CD4-positive, alpha-beta memory T cell (primary cell): ENCODE measurements at regions not wholly inside any gene's neighbourhood (a gene's known extent, or its start where the extent isn't known, plus 50 kb on each side); places are given as distances from the start of the nearest gene placed in this dataset.

ENCODE experiments used
- CTCF ChIA-PET: fragments of 350-600 bp; sonication (Branson Sonifier 250); formaldehyde crosslinking; loops from one replicate; lab custom pipeline; 2021; ENCODE audit warnings: inconsistent platforms; ENCODE audit not compliant: partially characterized antibody; lab: Charles Lee
- POLR2A ChIA-PET: fragments of 350-600 bp; sonication (Branson Sonifier 250); formaldehyde crosslinking; loops from one replicate; lab custom pipeline; 2021; ENCODE audit not compliant: partially characterized antibody; lab: Charles Lee
- DNase-seq, 5 donors: peaks; one replicate each; pipeline versions ENCODE4 v3.0.0 to v3.0.0-alpha.2; 2020 to 2022; ENCODE audit warnings: mixed read lengths in 1 of 5
- H3K27ac ChIP-seq: one replicate; pipeline ENCODE4 v1.7.0; 2013; ENCODE audit warnings: low read depth, low read length
- H3K27me3 ChIP-seq: 2 replicates; pipeline ENCODE4 v1.7.0; 2013; ENCODE audit warnings: mild to moderate bottlenecking, low read length, moderate library complexity; ENCODE audit not compliant: insufficient read depth
- H3K36me3 ChIP-seq: 2 replicates; pipeline ENCODE4 v1.7.0; 2013; ENCODE audit warnings: mild to moderate bottlenecking, low read length, moderate library complexity; ENCODE audit not compliant: insufficient read depth
- H3K4me1 ChIP-seq: 2 replicates; pipeline ENCODE4 v1.7.0; 2013; ENCODE audit warnings: mild to moderate bottlenecking, low read length, moderate library complexity; ENCODE audit not compliant: insufficient read depth
- H3K4me3 ChIP-seq, 2 donors: one replicate each; pipeline ENCODE4 v1.7.0; 2013; ENCODE audit warnings: low read length in 2 of 2, mild to moderate bottlenecking in 1 of 2
- H3K9me3 ChIP-seq, 2 donors: one replicate each; pipeline ENCODE4 v1.7.0; 2013; ENCODE audit warnings: low read length in 2 of 2, control low read depth in 1 of 2; ENCODE audit not compliant: control insufficient read depth in 1 of 2
- H3K27ac Mint-ChIP-seq, 7 donors: one replicate each; pipeline ENCODE4 v1.8.0; 2020 to 2021; ENCODE audit warnings: mixed read lengths in 7 of 7, mild to moderate bottlenecking in 6 of 7, inconsistent platforms in 3 of 7, moderate library complexity in 3 of 7
- H3K27me3 Mint-ChIP-seq, 2 donors: one replicate each; pipeline ENCODE4 v1.8.0; 2020 to 2021; ENCODE audit warnings: mixed read lengths in 2 of 2
- H3K36me3 Mint-ChIP-seq, 2 donors: one replicate each; pipeline ENCODE4 v1.8.0; 2020 to 2021; ENCODE audit warnings: mixed read lengths in 2 of 2, inconsistent platforms in 1 of 2, mild to moderate bottlenecking in 1 of 2
- H3K4me1 Mint-ChIP-seq, 4 donors: one replicate each; pipeline ENCODE4 v1.8.0; 2020 to 2021; ENCODE audit warnings: mixed read lengths in 4 of 4, mild to moderate bottlenecking in 1 of 4
- H3K4me3 Mint-ChIP-seq, 8 donors: one replicate each; pipeline ENCODE4 v1.8.0; 2020 to 2021; ENCODE audit warnings: mixed read lengths in 8 of 8, mild to moderate bottlenecking in 7 of 8, moderate library complexity in 6 of 8, inconsistent platforms in 3 of 8
- H3K9me3 Mint-ChIP-seq, 8 donors: one replicate each; pipeline ENCODE4 v1.8.0; 2020 to 2021; ENCODE audit warnings: mixed read lengths in 8 of 8, mild to moderate bottlenecking in 5 of 8, inconsistent platforms in 3 of 8, moderate library complexity in 1 of 8
- intact Hi-C: fragments of 100-400 bp; cut with micrococcal nuclease; formaldehyde crosslinking; loops from one replicate; pipeline ENCODE4 v1.15.1; 2023

DNA sequence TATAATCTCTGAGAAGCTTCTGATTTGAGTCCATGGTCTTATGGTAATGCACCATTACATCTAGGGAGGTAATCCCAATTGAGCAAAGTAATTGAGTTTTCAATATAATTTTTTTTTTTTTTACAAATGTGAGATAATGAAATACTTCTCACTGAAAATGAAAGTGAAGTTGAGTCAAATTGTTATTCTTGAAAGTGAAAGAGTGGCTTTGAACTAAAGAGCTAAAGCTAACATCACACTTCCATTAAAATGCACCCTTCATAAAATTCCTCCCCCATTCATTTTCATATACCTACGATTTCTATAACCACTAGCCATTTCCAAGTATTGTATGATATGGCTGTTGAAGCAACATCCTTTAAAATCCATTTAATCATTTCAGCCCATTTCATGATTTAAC is 149.1 kb upstream of the IMPG1 start:
- ChIA-PET POLR2A (no interaction called here), CTCF (no interaction called here)
- no peaks in the 10 kb centered on the region for H3K27me3 Mint-ChIP-seq
- Histone ChIP-seq H3K27me3 (no peaks in the 10 kb centered on the region), H3K36me3 (no peaks in the 10 kb centered on the region), H3K4me3 (no peak overlapping the region), H3K9me3 (no peaks in the 10 kb centered on the region), H3K4me1 (no peaks in the 10 kb centered on the region), H3K27ac (no peak overlapping the region)
- DNase-seq = no peak
- H3K27ac Mint-ChIP-seq = no peak overlapping the region
- intact Hi-C loops = no loop called here
- H3K9me3 Mint-ChIP-seq = peaks cover 0 to 6% (median 3%) of the 10 kb centered on the region in 8 donors
- H3K4me1 Mint-ChIP-seq = no peaks in the 10 kb centered on the region
- no peak overlapping the region for H3K4me3 Mint-ChIP-seq
- H3K36me3 Mint-ChIP-seq = no peaks in the 10 kb centered on the region

DNA sequence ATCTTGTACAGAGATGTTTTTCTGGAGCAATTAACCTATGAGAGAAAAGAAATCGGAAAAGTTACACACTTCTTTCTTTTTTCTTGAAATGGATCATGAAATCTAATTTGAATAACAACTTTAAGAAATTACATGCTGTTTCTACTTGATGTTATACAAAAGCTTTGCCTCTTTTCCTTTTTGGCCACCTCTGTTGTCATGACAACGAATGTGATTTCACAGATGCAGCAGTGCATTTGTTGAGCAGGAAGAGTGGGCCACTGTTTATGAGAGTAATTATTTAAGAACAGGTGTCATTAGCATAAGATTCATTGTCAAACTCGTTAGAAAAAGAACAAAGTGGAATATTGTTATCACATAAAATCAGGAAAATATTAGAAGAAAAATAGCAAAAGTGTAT is 148.3 kb upstream of the IMPG1 start:
- no peak overlapping the region for H3K27ac Mint-ChIP-seq
- peaks cover 0 to 6% (median 3%) of the 10 kb centered on the region in 8 donors for H3K9me3 Mint-ChIP-seq
- Histone ChIP-seq H3K27ac (no peak overlapping the region), H3K27me3 (no peaks in the 10 kb centered on the region), H3K4me1 (no peaks in the 10 kb centered on the region), H3K9me3 (no peaks in the 10 kb centered on the region), H3K36me3 (no peaks in the 10 kb centered on the region), H3K4me3 (no peak overlapping the region)
- H3K4me3 Mint-ChIP-seq = no peak overlapping the region
- no peaks in the 10 kb centered on the region for H3K4me1 Mint-ChIP-seq
- intact Hi-C loops = no loop called here
- CTCF ChIA-PET = no interaction called here
- no peaks in the 10 kb centered on the region for H3K36me3 Mint-ChIP-seq
- POLR2A ChIA-PET = no interaction called here
- no peaks in the 10 kb centered on the region for H3K27me3 Mint-ChIP-seq
- no peak for DNase-seq

DNA sequence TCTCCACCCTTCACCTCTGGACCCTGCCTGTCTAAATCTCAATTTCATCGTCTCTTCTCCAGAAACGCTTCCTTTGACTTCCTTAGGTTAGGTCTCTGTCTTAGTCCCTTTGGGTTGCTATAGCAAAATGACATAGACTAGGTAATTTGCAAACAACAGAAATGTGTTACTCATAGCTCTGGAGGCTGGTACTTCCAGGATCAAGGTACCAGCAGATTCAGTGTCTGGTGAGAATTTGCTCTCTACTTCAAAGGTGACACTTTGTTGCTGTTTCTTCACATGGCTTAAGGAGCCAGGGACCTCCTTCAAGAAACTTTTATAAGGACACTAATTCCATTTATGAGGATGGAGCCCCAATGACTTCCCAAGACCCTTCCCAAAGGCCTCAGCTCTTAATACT is 145.1 kb upstream of the IMPG1 start:
- Histone ChIP-seq H3K4me3 (no peak overlapping the region), H3K9me3 (no peaks in the 10 kb centered on the region), H3K27me3 (no peaks in the 10 kb centered on the region), H3K4me1 (no peaks in the 10 kb centered on the region), H3K27ac (no peak overlapping the region), H3K36me3 (no peaks in the 10 kb centered on the region)
- peaks cover 0 to 12% (median 3%) of the 10 kb centered on the region in 8 donors for H3K9me3 Mint-ChIP-seq
- DNase-seq = no peak
- intact Hi-C loops = no loop called here
- H3K27me3 Mint-ChIP-seq = no peaks in the 10 kb centered on the region
- no peak overlapping the region for H3K27ac Mint-ChIP-seq
- H3K36me3 Mint-ChIP-seq = no peaks in the 10 kb centered on the region
- ChIA-PET POLR2A (no interaction called here), CTCF (no interaction called here)
- no peaks in the 10 kb centered on the region for H3K4me1 Mint-ChIP-seq
- H3K4me3 Mint-ChIP-seq = no peak overlapping the region

DNA sequence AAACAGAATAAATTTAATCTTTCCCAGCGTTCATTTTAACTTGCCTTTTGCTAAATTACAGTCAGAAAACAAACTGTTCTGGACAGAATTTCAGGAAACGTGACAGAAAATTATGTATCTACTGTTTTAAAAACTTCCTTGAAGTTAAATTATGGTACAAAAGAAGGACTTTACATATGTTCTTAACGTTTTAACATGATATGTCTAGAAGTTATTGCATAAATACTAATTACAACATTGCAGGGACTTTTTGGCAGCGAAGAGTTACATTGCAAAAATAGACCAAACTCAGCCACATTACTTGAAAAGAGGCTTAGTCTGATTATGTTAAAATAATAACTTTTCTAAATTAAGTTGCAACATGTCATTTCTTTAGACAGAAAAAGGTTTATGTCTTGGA is 142.1 kb upstream of the IMPG1 start:
- Mint-ChIP-seq H3K9me3 (peaks cover 0 to 15% (median 8%) of the 10 kb centered on the region in 8 donors), H3K4me1 (no peaks in the 10 kb centered on the region), H3K27ac (no peak overlapping the region), H3K36me3 (no peaks in the 10 kb centered on the region), H3K27me3 (no peaks in the 10 kb centered on the region), H3K4me3 (no peak overlapping the region)
- no peaks in the 10 kb centered on the region for H3K4me1 ChIP-seq
- no peak overlapping the region for H3K4me3 ChIP-seq
- H3K27me3 ChIP-seq = no peaks in the 10 kb centered on the region
- H3K9me3 ChIP-seq = no peaks in the 10 kb centered on the region
- no peaks in the 10 kb centered on the region for H3K36me3 ChIP-seq
- ChIA-PET POLR2A (no interaction called here), CTCF (no interaction called here)
- no peak overlapping the region for H3K27ac ChIP-seq
- no peak for DNase-seq
- intact Hi-C loops = no loop called here

DNA sequence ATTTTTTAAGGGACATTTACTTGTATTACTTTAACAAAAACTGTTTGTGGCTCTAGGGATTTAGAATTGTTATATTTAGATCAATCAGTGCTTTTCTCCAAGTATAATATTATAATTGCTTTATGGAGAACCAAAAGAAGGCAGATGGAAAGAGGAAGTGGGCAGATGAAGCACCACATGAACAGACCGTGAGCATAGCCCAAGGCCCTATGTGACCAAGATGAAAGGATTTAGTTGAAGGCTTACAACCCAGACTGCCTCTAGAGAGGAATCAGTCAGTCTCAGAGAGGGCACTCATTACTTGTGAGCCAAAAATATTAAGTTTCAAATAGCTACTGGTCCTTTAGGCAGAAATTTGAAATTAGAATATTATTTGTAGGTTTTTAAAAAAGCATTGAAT is 102.3 kb upstream of the IMPG1 start:
- ChIA-PET POLR2A (no interaction called here), CTCF (no interaction called here)
- Mint-ChIP-seq H3K36me3 (no peaks in the 10 kb centered on the region), H3K4me3 (no peak overlapping the region), H3K27me3 (no peaks in the 10 kb centered on the region), H3K9me3 (peaks cover 3 to 22% (median 6%) of the 10 kb centered on the region in 8 donors), H3K4me1 (no peaks in the 10 kb centered on the region), H3K27ac (no peak overlapping the region)
- H3K27me3 ChIP-seq = no peaks in the 10 kb centered on the region
- no peaks in the 10 kb centered on the region for H3K4me1 ChIP-seq
- H3K36me3 ChIP-seq = no peaks in the 10 kb centered on the region
- no peak overlapping the region for H3K27ac ChIP-seq
- H3K9me3 ChIP-seq = no peaks in the 10 kb centered on the region
- intact Hi-C loops = no loop called here
- no peak overlapping the region for H3K4me3 ChIP-seq
- no peak for DNase-seq

DNA sequence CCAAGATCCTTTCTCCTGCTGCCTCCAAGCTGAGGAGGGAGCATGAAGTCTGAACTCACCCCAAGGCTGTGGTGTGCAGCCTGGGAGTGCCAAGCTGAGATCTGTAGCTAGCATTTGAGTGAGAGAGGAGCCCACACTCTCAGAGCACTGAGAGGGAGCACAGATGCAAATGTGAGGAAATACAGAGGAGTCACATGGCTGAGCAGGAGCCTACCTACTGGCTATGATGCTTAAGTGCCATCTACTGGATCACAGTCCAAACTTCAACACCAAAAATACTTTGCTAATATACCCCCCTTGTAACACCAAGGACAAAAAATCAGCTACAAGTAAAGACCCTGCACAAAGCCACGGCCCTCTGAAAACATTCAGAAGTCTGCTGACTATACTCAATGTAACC is 94.4 kb upstream of the IMPG1 start:
- H3K36me3 ChIP-seq = no peaks in the 10 kb centered on the region
- Mint-ChIP-seq H3K27ac (no peak overlapping the region), H3K4me1 (no peaks in the 10 kb centered on the region), H3K36me3 (no peaks in the 10 kb centered on the region), H3K4me3 (no peak overlapping the region), H3K27me3 (no peaks in the 10 kb centered on the region), H3K9me3 (peaks cover 2 to 17% (median 9%) of the 10 kb centered on the region in 8 donors)
- no peak overlapping the region for H3K4me3 ChIP-seq
- no peak overlapping the region for H3K27ac ChIP-seq
- H3K27me3 ChIP-seq = no peaks in the 10 kb centered on the region
- no peaks in the 10 kb centered on the region for H3K4me1 ChIP-seq
- ChIA-PET CTCF (no interaction called here), POLR2A (no interaction called here)
- no peaks in the 10 kb centered on the region for H3K9me3 ChIP-seq
- intact Hi-C loops = no loop called here
- no peak for DNase-seq

DNA sequence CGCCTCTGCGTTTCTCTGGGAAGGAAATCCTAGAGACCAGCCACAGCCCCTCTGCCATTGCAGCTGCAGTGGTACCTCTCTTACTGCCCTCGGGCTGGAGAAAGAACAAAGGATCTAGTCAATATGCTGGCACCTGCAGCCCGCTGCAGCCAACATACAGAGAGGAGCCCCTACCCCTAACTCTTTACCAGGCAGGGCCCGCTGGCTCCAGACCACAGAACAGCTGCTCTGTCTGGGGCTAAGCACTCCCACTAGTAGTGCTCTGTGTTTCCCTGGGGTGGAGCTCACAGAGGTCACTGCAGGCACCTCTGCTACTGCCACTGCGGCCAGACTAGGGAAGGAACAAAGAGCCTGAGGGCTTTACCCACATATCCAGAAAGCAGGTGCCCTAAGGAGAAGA is 93.8 kb upstream of the IMPG1 start:
- no peaks in the 10 kb centered on the region for H3K4me1 ChIP-seq
- Mint-ChIP-seq H3K27me3 (no peaks in the 10 kb centered on the region), H3K27ac (no peak overlapping the region), H3K36me3 (no peaks in the 10 kb centered on the region), H3K9me3 (peaks cover 2 to 15% (median 9%) of the 10 kb centered on the region in 8 donors), H3K4me3 (no peak overlapping the region), H3K4me1 (no peaks in the 10 kb centered on the region)
- no peak for DNase-seq
- H3K36me3 ChIP-seq = no peaks in the 10 kb centered on the region
- intact Hi-C loops = no loop called here
- H3K4me3 ChIP-seq = no peak overlapping the region
- ChIA-PET POLR2A (no interaction called here), CTCF (no interaction called here)
- no peaks in the 10 kb centered on the region for H3K9me3 ChIP-seq
- no peaks in the 10 kb centered on the region for H3K27me3 ChIP-seq
- no peak overlapping the region for H3K27ac ChIP-seq
